D341Med (cell line): ENCODE measurements at regions not wholly inside any gene's neighbourhood (a gene's known extent, or its start where the extent isn't known, plus 50 kb on each side); places are given as distances from the start of the nearest gene placed in this dataset.
A peak's percentile ranks its signal among the peaks of the same experiment; 100 is the strongest.

ENCODE experiments used
- DNase-seq: peaks from one replicate; pipeline ENCODE4 v3.0.0; 2012; ENCODE audit warnings: low spot score

DNA sequence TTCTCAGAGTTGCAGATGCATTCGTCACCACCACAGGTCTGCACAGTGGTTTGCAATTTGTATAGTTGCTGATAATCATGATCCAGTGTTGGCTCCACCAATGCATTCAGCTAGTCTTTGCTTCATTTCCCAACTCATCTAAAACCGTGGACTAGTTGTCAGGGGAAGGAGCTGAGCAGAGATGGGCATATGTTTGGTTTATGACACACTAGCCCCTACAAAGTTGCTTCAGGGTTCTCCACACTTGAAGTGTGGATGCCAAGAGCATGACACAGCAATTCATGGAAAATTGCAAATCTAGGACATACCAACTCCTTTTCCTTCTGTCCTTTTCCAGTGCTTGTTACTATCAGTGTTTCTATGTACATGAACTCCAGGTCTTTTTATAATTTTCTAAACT, 168.0 kb downstream of the TNFSF13B start:
- DNase-seq, result no peak

GRCh38 chr13:108439556-108439955, 170.0 kb downstream of the TNFSF13B start:
- DNase-seq, result no peak

DNA sequence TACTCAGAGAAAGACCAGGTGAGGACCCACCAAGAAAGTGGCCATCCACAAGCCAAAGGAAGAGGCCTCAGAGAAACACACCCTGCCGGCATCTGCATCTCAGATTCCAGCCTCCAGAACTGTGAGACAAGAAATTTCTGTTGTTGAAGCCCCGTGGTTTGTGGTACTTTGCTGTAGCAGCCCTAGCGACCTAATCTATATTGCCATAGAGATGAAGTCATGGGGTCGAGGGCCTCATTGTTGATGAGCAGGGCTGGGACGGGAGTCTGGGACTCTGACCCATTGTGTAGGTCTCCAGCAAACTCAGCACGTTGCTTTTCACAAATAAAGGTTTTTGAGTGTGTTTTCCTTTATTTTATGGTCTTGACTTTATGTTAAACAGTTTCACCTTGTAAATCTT, 174.9 kb downstream of the TNFSF13B start:
- DNase-seq, result no peak

DNA sequence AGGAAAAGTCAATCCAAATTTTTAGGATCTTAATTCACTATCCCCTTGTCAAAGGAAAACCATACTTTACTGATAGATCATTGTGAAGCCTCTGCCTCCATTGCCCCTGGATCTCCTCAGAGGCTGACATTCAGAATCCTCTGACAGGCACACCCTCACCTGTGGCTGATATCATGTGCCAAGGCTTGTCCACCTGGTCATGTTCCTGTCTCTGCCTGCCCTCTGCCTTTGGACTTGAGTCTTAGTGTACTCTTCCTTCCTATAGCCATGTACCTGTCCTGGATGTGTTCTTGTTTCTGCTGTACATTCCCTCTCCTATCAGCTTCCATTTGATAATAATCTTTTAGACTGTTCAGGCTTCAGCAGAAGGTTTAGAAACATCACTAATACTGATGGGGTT, 179.4 kb downstream of the TNFSF13B start:
- DNase-seq, result no peak

- DNase-seq, result no peak
These were observed 178.3 kb upstream of the MYO16 start for GRCh38 chr13:108451121-108451520.

- DNase-seq, result no peak
These were observed 174.1 kb upstream of the MYO16 start for GRCh38 chr13:108455320-108455719.

- DNase-seq, result no peak
These were observed 169.4 kb upstream of the MYO16 start for GRCh38 chr13:108460043-108460442.

- no peak for DNase-seq
These were observed 168.7 kb upstream of the MYO16 start for GRCh38 chr13:108460746-108461145.

GRCh38 chr13:108463340-108463739, 166.1 kb upstream of the MYO16 start:
- no peak for DNase-seq

- DNase-seq, result no peak
These were observed 158.5 kb upstream of the MYO16 start for GRCh38 chr13:108470921-108471320.

DNA sequence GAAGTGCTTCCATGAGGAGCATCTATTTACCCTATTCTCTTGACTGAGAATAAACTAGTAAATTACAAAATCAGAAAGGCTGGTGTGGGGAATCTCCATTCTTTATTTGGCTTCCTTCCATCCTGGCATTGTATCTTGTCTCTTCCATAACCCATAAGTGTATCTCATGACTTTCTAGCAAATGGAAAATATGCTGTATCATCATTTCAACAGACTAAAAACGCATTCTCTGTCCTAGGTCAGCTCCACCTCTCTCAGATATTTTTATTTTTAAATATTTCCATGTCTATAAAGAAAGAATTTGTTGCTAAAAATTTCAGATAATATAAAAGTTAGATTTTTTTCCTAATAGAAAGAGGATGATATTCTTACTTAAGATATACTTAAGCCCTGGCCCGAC, 154.2 kb upstream of the MYO16 start:
- DNase-seq, result no peak

DNA sequence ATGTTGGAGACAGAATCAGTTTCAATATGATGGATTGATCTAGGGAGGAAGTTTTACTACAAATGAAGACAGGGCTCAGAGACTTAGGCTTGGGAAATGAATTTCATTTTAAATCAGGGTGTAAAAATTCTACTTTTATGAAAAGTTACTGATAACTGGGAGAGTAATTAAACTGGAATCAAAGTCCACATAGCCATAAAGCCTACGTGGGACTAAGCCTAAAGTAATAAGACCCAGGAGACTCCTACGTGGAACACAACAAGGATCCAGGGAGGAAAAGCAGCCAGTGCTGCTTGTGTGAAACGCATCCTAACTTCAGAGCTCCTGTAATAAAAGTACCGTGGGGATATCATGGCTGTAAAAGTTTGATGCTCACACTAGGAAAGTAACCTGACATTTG, 152.0 kb upstream of the MYO16 start:
- DNase-seq, result no peak

DNA sequence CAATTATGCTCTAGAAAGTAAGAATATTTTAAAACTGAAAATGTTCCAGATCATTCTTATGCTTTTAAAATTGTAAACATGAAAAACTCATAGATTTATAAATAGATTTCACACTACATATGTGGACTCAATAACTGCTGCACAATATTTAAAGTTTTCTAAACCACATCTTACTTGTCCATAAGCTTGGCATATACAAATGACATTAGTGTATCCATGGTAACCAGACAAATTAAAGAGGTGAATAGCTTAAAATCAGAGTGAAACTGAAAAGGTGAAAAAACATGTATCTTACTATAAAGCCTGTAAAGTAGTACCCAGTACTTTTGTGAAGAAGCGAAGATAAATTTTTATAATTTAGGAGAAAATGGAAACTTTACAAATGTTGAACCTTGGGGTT, 151.2 kb upstream of the MYO16 start:
- no peak for DNase-seq

DNA sequence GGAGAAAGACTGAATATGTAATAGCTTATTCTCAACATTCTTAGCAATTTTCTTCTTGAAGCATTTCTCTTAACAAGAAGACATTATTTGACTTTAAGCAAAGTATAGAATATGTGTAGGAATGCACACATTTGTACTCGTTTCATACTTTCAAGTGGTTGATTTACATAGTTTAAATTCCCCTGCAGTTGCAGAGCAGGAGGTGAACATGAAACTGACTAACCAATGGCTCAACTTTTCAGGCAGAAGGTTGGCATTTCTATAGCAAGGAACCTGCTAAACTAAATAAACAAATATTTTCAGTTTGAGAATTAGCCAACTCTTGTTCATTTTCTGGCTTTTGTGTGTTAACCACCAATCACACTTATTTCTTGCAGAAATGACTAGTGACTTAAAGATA, 145.4 kb upstream of the MYO16 start:
- no peak for DNase-seq

GRCh38 chr13:108486096-108486495, 143.3 kb upstream of the MYO16 start:
- no peak for DNase-seq

DNA sequence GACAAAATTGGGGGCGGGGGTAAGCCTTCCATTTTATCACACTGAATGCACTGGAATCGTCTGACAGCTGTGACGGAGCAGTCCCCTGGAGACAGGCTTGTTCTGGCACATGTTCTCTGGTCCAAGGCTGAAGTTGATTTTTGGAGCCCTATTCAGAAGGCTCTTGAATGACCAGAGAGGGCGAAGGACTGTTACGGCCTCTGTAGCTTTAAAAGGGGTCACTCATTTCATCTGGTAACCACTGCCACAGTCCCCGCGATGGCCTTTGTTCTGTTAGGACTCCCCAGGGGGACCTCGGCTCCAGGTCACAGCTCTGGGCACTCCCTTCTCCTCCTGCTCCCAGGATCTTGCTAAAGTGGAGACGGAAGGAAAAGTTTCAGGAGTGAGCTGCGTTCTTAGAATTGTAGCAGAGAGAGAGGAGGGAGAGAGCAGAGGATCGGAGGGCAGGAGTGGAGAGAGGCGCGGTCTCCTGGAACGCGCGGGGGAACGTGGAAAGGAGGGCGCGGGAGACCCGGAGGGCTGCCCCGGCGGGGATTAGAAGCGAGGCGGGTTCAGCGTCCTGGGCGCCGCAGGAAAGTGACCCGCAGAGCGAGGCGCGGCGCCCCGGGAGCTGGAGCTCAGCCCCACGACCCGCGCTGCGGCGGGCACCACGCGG, 134.3 kb upstream of the MYO16 start:
- DNase-seq, result no peak

GRCh38 chr13:108495646-108496361, 133.6 kb upstream of the MYO16 start:
- peak; percentile 55 for DNase-seq

GRCh38 chr13:108496362-108497210, 132.8 kb upstream of the MYO16 start:
- DNase-seq, result no peak

DNA sequence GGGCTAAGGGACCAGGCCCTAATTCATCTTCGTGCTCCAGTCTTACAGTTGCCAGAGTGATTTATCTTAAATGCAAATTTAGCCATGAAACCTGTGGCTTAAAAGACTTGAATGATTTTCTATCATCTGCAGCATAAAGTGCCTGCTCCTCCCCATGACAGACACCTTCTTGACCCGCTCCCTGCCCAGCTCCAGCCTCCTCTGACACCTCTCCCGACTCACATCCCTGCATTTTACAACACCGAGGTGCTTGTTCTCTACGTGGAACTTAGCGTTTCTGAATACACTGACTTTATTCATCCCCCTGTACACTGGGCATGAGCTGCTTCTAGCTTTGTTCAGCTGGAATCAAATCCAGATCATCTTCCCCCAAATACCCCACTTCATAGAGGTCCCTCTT, 128.7 kb upstream of the MYO16 start:
- DNase-seq, result no peak

DNA sequence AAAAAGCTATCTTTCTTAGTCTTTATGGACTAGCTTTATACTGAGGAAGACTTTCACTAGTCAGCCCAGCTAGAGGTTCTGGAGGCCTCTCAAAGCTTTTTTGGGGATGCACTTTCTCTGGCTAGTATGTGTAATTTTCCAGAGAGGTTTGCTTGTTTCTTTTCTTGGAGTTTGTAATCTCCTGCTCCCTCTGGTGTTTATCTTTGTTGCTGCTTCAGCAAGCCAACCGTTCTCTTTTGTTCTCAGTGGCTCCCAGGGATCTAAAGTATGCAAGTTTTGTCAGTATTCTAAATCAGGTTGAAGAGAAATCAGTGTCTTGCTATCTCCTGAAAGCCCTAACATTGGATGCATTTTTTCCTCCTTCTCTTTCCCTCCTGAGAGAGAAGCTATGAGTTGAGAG, 121.1 kb upstream of the MYO16 start:
- DNase-seq, result no peak

DNA sequence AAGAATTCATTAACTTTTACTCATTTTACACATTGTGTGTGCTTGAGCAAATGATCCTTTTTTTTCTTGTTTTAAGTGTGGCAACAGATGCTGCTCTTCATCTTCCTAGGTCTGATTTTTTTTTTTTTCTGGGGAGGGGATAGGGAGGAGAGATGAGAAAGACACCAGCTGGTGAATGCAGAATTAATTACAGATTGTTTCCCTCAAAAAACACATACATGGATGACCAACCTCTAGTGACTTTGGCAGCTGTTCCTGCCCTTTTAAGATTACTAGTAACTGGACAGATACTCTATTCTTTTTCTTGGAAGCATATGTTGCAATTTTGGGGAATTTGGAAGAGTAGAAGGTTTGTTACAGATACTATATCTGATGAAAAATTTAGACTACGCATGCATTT, 103.6 kb upstream of the MYO16 start:
- DNase-seq, result no peak

DNA sequence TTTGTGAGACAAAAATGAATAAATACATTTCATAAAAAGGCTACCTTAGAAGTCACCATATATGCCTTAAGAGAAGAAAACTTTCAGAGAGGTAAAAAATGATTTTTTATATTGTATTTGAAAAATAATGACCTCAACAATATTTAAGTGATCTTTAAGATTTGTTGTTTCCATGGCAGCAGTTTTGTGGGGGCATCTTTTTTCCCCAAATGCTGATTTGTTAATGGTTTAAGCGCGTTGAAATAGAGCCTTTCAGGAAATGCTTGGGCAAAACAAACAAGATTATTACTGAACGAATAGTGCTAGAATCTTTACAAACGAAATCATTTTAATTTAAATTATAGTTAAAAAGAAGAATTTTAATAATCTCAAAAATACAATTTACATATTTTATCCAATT, 103.1 kb upstream of the MYO16 start:
- DNase-seq, result no peak

DNA sequence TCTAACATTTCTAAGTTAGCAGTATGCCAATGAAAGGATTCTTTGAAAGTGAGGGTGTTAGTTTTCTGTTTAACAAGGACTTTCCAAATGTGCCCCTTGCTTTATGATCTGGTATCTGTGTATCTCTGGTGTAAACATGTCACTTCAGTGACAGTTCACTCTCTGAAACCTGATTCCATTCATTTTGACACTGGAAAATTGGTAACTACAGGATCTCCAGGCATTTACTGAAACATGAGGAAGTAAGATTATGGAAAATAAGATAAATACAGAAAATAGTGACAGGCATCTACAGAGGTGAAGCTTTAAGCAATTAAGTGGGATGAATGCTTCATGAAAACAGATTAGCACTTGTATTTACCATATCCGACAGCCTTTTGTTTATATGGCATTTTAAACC, 101.6 kb upstream of the MYO16 start:
- no peak for DNase-seq
